ENCODE measurements at regions not wholly inside any gene's neighbourhood (a gene's known extent, or its start where the extent isn't known, plus 50 kb on each side); places are given as distances from the start of the nearest gene placed in this dataset.

DNA sequence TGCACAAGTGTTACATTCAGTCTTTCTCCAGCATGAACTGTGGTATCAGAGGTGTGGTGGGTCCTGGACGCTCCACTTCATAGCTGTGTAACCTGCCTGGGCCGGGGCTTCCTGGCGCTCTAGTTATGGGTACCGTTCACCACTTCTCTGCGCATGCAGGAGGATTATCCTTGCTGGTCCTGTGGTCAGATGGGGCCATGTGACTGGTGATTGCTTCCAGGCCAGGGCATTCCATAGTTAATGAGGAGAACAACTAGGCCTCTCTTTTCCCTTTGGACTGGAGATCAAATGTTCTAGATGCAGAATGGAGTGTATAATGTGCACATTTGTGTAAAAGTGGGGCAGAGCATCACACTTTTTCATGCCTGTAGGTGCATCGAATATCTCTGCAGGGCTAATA is 444.0 kb downstream of the AACS start:
- Histone ChIP-seq H3K27me3 (replicated peaks) (no peaks in the 10 kb centered on the region), H3K36me3 (replicated peaks) (no peaks in the 10 kb centered on the region), H3K27ac (no peak overlapping the region), H3K4me3 (ENCODE audit: low read depth, low read length) (no peak overlapping the region)
- DNase-seq, result no peak
- in situ Hi-C loops (cut with HindIII; ENCODE audit: low pct_ligation_motif_present, low sequenced_read_pairs), result no loop called here
- TF ChIP-seq, protein P1, sequence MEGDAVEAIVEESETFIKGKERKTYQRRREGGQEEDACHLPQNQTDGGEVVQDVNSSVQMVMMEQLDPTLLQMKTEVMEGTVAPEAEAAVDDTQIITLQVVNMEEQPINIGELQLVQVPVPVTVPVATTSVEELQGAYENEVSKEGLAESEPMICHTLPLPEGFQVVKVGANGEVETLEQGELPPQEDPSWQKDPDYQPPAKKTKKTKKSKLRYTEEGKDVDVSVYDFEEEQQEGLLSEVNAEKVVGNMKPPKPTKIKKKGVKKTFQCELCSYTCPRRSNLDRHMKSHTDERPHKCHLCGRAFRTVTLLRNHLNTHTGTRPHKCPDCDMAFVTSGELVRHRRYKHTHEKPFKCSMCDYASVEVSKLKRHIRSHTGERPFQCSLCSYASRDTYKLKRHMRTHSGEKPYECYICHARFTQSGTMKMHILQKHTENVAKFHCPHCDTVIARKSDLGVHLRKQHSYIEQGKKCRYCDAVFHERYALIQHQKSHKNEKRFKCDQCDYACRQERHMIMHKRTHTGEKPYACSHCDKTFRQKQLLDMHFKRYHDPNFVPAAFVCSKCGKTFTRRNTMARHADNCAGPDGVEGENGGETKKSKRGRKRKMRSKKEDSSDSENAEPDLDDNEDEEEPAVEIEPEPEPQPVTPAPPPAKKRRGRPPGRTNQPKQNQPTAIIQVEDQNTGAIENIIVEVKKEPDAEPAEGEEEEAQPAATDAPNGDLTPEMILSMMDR (IDR thresholded peaks at IDR 0.05; ENCODE audit: low read depth, low read length, missing control alignments), result no peak

DNA sequence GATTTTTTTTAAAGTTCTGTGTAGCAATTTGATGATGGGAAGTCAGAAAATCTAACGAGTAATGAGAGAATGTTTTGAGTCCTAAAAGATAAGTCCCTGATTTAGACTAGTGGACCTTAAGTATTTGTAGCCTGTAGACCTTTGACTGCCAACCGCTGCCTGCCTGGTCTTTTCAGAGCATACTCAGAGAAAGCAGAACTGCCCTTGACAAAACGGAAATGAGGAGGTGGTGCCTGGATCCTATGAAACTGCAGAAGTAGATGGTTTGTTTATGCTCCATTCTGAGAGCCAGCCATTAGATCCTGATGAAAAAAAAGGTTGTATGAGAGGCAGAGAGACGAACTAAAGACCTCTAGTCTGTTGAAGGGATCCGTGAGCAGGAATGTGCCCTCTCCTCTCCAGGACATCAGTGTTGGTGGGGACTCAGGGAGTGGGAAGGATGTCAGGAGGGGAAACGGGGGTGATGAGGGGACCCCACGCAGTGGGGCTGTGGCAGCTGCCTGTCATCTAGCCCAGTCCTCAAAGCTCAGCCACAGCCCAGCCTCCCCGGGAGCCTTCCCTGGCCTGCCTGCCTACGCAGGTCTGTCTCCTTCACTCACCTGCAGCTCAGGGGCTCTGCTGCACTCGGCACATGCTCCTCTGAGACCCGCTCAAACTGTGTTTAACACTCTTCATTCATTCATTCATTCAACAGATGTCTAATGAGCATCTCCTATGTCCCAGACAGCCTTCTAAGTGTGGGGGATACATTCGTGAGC is 447.5 kb downstream of the AACS start:
- Histone ChIP-seq H3K27me3 (replicated peaks) (no peaks in the 10 kb centered on the region), H3K36me3 (replicated peaks) (no peaks in the 10 kb centered on the region), H3K27ac (no peak overlapping the region), H3K4me3 (ENCODE audit: low read depth, low read length) (no peak overlapping the region)
- in situ Hi-C loops (cut with HindIII; ENCODE audit: low pct_ligation_motif_present, low sequenced_read_pairs), result no loop called here
- TF ChIP-seq, protein P1 (IDR thresholded peaks at IDR 0.05; ENCODE audit: low read depth, low read length, missing control alignments), result no peak
- no peak for DNase-seq

DNA sequence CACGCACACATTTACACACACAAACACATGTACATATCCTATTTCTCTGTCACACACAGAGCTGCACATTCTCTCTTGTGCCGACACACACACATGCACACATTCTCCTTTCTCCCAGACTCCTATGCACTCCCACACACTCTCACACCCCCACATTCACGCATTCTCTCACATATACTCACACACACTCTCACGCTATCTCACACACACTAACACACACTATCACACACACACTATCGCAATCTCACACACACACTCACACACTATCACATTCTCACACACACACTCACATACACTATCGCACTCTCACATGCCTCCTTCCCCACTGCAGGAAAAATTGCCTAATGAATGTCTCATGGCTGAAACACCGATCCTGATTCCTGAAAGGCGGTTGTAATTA is 450.7 kb downstream of the AACS start:
- no peak for DNase-seq
- TF ChIP-seq, protein P1 (IDR thresholded peaks at IDR 0.05; ENCODE audit: low read depth, low read length, missing control alignments), result no peak
- Histone ChIP-seq H3K27ac (no peak overlapping the region), H3K36me3 (replicated peaks) (no peaks in the 10 kb centered on the region), H3K4me3 (ENCODE audit: low read depth, low read length) (no peak overlapping the region), H3K27me3 (replicated peaks) (no peaks in the 10 kb centered on the region)
- in situ Hi-C loops (cut with HindIII; ENCODE audit: low pct_ligation_motif_present, low sequenced_read_pairs), result no loop called here

DNA sequence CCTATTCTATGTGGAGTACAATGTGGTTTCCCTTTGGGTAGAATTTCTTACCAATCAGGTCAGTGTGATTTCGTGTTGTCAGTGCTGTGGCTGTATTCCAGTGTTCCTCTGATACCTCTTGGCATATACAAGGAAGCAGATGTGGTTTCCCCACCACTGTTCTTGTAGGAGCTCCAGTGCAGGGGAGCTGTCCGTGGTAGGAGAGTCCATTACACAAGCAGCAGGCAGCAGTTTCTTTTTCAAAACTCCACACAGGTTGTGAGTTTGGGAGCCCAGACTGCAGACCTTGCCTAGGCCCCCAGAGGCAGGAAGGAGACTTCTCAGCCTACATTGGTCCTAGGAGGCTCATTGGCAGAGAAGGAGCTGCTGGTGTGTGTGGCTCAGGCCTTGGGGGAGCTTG is 452.8 kb downstream of the AACS start:
- in situ Hi-C loops (cut with HindIII; ENCODE audit: low pct_ligation_motif_present, low sequenced_read_pairs), result no loop called here
- Histone ChIP-seq H3K27ac (no peak overlapping the region), H3K36me3 (replicated peaks) (no peaks in the 10 kb centered on the region), H3K27me3 (replicated peaks) (no peaks in the 10 kb centered on the region), H3K4me3 (ENCODE audit: low read depth, low read length) (no peak overlapping the region)
- TF ChIP-seq, protein P1 (IDR thresholded peaks at IDR 0.05; ENCODE audit: low read depth, low read length, missing control alignments), result no peak
- DNase-seq, result no peak

DNA sequence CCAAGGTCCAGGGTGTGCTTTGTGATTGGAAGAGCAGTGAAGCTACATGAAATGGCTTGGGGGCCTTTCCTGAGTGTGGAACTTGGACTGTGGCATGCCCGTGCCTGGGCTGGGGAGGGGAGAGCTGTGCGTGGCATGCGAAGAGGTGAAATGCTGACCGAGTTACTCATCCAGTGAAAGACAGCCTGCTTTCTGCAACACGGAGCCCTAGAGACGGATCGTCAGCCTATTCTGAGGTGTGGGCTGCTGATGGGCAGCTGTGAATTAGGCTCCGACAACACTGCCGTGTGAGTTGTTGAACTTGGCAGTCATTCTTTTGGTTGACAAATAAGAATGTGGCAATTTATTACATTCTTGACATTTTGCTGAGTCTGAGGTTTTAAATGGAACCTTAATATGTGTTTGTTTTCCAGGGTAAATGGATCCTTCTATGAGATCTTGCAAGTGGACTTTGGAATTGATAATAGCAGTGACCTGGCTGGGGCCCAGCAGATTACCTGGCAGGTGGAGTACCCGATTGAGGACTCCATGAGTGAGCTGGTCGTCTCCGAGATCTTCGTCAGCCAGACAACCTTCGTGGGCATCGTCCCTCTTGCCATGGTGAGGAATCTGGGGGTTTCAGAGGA is 453.9 kb downstream of the AACS start:
- in situ Hi-C loops (cut with HindIII; ENCODE audit: low pct_ligation_motif_present, low sequenced_read_pairs), result no loop called here
- Histone ChIP-seq H3K27me3 (replicated peaks) (no peaks in the 10 kb centered on the region), H3K36me3 (replicated peaks) (no peaks in the 10 kb centered on the region), H3K4me3 (ENCODE audit: low read depth, low read length) (no peak overlapping the region), H3K27ac (no peak overlapping the region)
- no peak for DNase-seq
- TF ChIP-seq, protein P1 (IDR thresholded peaks at IDR 0.05; ENCODE audit: low read depth, low read length, missing control alignments), result no peak
